Mammary epithelial cell (primary cell): ENCODE measurements at regions not wholly inside any gene's neighbourhood (a gene's known extent, or its start where the extent isn't known, plus 50 kb on each side); places are given as distances from the start of the nearest gene placed in this dataset.

Experiments
- EZH2 ChIP-seq: IDR thresholded peaks from 2 replicates; pipeline ENCODE4 v1.6.1; 2012; ENCODE audit warnings: low read length, inconsistent platforms, borderline replicate concordance
- TF ChIP-seq, protein P1 (sequence below), 2 donors: IDR thresholded peaks in 1 of 2; conservative IDR thresholded peaks in 1 of 2; 2 replicates each; pipeline ENCODE4 v1.5.1; 2011 to 2012; ENCODE audit warnings: inconsistent platforms in 2 of 2, low read length in 2 of 2, mild to moderate bottlenecking in 2 of 2, control low read depth in 1 of 2, low read depth in 1 of 2; ENCODE audit not compliant: insufficient read depth in 1 of 2; ENCODE audit errors: extremely low read depth in 1 of 2

DNA sequence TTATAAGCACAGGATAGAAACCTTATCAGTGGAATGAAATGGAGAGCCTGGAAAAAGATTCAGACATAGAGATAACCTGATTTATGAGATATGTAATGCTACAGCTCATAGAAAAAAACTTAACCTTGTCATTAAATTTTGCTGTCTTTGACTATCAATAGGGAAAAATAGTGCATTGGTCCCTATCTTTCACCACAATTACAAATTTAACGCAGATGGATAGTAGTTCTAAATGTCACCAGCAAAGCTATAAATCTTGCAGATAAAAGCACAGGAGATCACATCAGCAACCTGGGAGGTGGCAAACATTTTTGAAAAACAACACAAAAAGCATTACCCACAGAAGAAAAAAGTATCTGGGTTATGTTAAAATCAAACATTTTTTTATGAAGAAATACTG, 831.6 kb downstream of the BRINP3 start:
- TF ChIP-seq, protein P1, sequence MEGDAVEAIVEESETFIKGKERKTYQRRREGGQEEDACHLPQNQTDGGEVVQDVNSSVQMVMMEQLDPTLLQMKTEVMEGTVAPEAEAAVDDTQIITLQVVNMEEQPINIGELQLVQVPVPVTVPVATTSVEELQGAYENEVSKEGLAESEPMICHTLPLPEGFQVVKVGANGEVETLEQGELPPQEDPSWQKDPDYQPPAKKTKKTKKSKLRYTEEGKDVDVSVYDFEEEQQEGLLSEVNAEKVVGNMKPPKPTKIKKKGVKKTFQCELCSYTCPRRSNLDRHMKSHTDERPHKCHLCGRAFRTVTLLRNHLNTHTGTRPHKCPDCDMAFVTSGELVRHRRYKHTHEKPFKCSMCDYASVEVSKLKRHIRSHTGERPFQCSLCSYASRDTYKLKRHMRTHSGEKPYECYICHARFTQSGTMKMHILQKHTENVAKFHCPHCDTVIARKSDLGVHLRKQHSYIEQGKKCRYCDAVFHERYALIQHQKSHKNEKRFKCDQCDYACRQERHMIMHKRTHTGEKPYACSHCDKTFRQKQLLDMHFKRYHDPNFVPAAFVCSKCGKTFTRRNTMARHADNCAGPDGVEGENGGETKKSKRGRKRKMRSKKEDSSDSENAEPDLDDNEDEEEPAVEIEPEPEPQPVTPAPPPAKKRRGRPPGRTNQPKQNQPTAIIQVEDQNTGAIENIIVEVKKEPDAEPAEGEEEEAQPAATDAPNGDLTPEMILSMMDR (conservative IDR thresholded peaks at IDR 0.05 in 1 of 2, IDR thresholded peaks at IDR 0.05 in 1 of 2; ENCODE audit: extremely low read depth in 1 of 2, insufficient read depth in 1 of 2, low read depth in 1 of 2, low read length in 2 of 2), result no peak
- TF ChIP-seq EZH2, result no peak
